HG02852 (cell line): ENCODE measurements at regions not wholly inside any gene's neighbourhood (a gene's known extent, or its start where the extent isn't known, plus 50 kb on each side); places are given as distances from the start of the nearest gene placed in this dataset.
"Not testable (repeated sequence)": the region's sequence is repeated elsewhere in the genome, so short reads cannot be mapped to it uniquely, and the experiment has no call there.

ENCODE experiments used
- ATAC-seq: cut with Tn5 transposase; IDR thresholded peaks from one replicate; pipeline ENCODE4 v1.9.1; 2021; ENCODE audit warnings: mild to moderate bottlenecking, moderate library complexity; ENCODE audit not compliant: unreplicated experiment

GRCh38 chr10:63003816-63004453 lies 129.2 kb upstream of the NRBF2 start:
- ATAC-seq = no peak

- no peak for ATAC-seq
Observed at GRCh38 chr10:62996925-62997324, 136.2 kb upstream of the NRBF2 start.

- ATAC-seq = no peak
Observed at GRCh38 chr10:62996516-62996915, 136.6 kb upstream of the NRBF2 start.

DNA sequence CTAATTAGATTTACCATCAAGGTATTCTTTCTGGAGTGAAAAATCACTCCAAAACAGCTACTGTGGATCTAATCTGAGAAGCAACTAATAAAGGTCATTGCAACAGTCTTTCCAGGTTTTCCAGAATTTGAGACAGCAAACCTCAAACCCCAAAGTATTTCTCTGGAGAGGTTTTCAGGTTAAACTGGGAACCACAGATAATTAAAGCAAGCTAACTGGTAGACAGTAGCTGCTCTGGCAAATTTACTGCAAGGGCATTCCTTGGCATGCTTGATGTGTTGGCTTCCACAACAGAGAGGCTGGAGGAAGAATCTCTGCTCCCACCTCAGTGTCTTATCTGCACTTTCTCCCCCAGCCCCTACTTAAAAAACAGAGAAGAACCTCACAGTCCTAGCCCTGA lies 140.0 kb upstream of the NRBF2 start:
- ATAC-seq = no peak

DNA sequence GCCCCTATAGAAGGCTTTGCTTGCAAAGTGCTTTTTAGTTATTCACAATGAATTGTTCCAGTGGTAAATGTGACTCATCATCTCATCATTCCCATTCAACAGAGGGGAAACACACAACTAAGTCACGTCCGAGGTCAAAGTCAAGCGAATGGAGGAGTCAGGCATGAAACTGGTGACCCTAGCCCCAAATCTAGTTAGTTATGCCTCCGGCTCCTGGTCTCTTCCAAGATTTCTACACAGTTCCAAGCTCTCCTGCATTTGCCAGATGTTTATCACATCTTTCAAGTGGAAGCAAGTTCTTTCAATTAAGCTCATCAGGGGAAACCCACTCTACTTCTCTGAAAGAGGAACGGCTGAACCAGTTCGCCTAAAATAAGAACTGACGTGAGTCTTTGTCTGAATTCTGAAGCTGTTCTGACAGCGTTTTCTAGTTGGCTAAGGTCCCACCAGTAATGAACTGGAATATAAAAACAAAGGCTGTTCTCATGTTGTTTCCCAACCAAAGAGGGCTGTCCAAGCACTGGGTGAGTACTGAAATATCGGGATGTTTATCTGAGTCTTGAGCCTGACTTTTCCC lies 140.9 kb upstream of the NRBF2 start:
- peak; percentile 84 for ATAC-seq

DNA sequence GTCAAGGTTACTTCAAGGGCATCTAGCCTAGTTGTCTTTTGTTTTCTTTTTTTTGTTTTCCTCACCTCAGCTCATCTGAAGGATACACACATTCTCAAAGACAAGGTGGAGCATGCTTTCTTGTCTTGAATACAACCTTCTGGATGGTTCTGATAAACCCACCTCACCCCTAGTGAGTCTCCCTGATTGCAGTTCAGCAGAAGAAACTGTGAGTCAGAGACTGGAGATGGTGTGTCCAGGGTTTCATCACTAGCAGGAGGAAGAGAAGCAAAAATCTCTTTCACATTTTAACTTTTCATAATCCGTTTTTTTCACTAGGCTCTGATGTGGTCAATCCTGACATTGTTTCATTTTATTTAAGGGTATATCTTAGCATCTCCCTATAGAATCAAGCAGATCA lies 143.0 kb upstream of the NRBF2 start:
- ATAC-seq = no peak

DNA sequence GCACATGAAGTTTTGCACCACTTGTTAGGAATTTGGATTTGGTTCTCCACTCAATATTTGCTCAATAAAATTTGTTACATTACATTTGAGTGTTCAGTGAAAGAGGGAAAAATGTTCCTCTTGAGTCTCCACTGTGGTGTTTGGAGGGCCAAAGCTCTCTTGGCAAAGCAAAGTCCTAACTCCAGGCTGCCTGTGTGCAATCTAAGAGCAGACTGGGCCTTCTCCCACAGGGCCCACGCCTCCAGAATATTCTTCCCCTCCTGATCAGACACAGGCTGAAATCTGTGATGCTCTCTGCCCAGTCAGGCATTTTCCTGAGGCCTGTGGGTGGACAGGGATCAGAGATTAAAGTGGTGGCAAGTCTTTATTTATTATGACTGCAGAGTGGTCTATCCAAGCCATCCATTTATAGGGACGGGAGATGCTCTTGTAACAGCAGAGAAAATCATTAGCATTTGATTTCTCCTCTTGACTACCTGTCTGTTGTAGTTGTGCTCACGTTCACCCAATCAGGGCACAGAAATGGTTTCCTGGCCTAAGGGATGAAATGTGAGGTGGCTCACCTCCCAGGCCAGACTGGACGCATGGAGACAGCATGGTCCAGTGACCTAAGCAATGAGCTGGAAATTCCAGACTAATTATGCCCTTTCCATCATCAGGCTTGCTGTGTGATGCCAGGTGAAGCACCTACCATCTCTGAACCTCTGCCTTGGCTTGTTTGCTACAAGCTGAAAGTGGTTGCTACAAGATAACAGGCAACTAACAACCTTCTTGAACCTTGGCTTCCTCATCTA lies 147.1 kb upstream of the NRBF2 start:
- no peak for ATAC-seq

DNA sequence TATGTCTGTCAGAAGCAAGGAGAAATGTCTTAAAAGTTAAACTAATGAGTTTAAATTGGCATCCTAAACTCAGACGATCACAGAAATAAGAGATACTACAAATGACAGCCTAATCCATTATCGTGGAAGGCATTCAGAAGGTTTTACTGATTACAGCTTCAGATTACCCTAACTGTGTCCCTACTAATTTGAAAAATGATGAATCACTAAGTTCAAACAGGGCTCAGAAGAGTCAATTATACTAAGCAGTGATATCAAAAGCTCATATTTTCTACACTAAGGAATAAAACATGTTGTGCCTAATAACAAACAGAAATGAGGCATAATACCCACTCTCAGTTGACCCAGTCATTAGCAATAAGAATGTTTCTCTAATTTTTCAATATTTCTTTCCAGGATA lies 152.0 kb upstream of the NRBF2 start:
- ATAC-seq = no peak

DNA sequence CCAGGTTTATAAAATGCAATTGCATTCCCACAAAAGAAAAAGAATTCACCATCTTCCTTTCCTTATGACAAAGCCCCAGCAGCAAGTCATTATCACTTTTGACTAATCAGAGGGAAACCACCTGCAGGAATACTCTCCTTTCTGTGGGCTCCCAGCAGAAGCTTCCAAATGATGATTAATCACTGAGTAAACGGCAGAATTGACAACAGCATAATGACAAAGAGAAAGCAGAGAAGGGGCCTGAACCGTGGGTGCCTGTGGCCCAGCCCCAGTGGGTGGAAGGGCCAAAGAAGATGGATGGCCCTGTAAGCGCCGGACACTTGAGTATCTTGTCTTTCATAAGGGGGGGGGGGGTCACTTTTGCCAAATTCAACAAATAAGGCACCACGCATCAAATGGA lies 152.4 kb upstream of the NRBF2 start:
- ATAC-seq = no peak

DNA sequence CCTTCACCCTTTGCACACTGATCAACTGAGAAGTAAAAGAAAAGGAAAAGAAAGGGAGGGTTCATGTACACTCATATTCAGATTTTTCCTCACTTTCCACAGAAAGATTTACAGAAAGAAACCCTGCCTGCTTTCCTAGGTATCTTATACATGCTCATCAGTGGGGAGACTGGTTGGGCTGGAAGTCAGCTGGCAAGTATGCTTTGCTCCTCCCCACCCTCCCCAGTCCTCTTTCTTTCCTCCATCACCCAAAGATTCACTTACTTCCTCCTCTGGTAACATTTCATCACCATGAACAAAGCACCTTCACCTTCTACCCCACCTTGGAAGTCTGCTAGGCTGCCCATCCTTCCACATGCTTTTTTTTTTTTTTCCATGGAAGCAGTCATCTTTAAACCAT lies 153.2 kb upstream of the NRBF2 start:
- ATAC-seq = no peak

DNA sequence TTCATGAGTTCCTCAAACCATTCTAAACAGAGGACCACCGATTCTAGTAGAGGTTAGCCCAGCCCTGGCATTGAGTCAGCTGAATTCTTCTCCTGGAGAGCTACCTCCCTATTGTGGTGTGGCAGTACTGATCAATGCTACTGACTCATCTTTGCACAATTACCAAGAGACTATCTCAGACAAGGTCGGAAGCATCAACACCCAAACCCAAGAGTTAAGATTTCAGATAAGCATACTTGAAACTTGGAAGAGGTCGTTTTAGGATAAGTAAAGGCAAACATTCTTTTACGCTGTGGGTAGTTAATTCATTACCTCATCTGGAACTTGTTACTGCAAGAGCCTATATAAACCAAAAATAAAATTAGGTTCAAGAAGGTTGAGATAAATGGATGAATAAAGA lies 154.6 kb upstream of the NRBF2 start:
- no peak for ATAC-seq

- ATAC-seq = not testable (repeated sequence)
Observed at GRCh38 chr10:62974795-62975194, 158.3 kb upstream of the NRBF2 start.

GRCh38 chr10:62972103-62972502 lies 155.9 kb upstream of the EGR2 start:
- ATAC-seq = no peak

DNA sequence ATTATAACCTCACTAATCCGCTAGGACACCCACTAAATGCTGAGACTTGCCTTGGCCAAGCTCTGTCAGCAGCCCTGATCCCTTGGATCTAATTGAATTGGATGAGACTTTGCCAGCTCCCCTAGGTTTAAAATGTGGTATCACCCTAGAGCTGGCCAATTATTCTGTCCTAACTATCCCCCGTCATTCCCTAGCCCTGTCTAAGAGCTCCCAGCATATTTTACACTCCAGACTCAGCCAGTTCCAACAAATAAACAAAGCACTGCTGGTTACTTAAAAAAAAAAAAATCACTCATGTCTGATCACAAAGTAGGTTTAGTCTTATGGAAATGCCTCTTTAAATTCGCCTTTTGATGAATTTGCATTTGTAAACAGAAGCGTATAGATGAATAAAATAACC lies 147.9 kb upstream of the EGR2 start:
- ATAC-seq = no peak

GRCh38 chr10:62961951-62962523 lies 145.9 kb upstream of the EGR2 start:
- ATAC-seq = no peak

GRCh38 chr10:62960416-62960815 lies 144.2 kb upstream of the EGR2 start:
- no peak for ATAC-seq

GRCh38 chr10:62959553-62959952 lies 143.4 kb upstream of the EGR2 start:
- no peak for ATAC-seq

DNA sequence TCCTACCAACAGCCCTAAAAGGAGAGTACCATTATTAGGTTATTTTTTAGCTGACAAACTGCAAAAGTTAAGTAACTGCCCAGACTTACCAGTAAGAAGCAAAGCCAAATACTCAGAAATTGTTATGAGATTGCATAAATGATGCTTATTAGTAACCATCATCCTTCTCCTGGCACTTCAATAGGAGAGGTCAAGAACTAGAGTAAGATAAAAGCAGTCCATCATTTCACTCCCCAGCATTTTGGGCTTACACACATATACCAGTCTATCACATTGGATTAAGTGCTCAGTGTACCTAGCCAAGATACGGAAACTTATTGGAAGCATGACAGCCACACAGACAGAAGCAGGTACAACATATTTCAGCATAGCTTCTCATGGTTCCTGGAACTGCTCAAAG lies 142.8 kb upstream of the EGR2 start:
- ATAC-seq = no peak

DNA sequence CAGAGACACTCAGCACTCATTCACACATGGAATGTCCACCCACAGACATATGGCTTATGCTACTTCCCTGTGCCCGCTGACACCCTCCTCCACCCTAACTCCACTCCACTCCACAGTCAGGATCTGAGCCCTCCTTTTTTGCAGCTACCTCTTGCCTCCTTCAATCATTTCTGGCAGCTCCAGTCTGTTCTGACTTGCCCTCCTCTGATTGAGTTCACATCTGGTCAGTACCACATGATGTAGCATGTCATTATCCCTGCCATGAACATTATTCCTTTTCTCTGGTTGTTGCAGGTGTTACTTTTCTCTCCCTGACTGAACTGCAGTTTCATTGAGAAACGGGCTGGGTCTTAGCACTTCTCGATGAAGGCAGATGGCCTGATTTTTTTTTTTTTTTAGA lies 130.1 kb upstream of the EGR2 start:
- ATAC-seq = no peak

DNA sequence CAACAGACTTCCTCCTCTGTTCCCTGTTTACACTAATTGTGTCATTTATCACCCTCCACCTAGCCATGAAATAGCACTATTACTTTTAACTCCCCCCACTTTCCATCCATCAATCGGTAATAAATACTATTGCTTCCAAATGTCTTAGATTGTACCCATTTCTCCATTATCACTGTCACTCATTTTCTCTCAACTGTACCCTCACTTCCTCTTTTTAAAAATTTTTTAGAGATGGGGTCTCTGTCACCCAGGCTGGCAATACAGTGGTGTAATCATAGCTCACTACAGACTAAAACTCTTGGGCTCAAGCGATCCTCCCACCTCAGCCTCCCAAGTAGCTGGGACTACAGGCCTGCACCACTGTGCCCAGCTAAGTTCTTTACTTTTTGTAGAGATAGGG lies 123.5 kb upstream of the EGR2 start:
- no peak for ATAC-seq

- no peak for ATAC-seq
Observed at GRCh38 chr10:62938672-62939071, 122.5 kb upstream of the EGR2 start.

- ATAC-seq = no peak
Observed at GRCh38 chr10:62937674-62938073, 121.5 kb upstream of the EGR2 start.
